ENCODE measurements at regions not wholly inside any gene's neighbourhood (a gene's known extent, or its start where the extent isn't known, plus 50 kb on each side); places are given as distances from the start of the nearest gene placed in this dataset.
"Not testable (repeated sequence)": the region's sequence is repeated elsewhere in the genome, so short reads cannot be mapped to it uniquely, and the experiment has no call there.

GRCh38 chr3:159501029-159501428, 487.6 kb upstream of the IL12A start:
- TF ChIP-seq POLR2A (IDR thresholded peaks at IDR 0.05; ENCODE audit: extremely low read depth, insufficient read length), result no peak
- TF ChIP-seq MAX (IDR thresholded peaks at IDR 0.05; ENCODE audit: low read depth, low read length), result no peak
- no peak for TF ChIP-seq MYC (IDR thresholded peaks at IDR 0.05; ENCODE audit: low read depth, low read length)
- TF ChIP-seq CTCF (IDR thresholded peaks at IDR 0.05; ENCODE audit: low read depth, low read length), result no peak
- no peak overlapping the region for H3K4me3 ChIP-seq (ENCODE audit: low read depth, low read length)
- no peak for DNase-seq (ENCODE audit: low read depth)

GRCh38 chr3:159502986-159503385, 485.6 kb upstream of the IL12A start:
- DNase-seq (ENCODE audit: low read depth), result no peak
- H3K4me3 ChIP-seq (ENCODE audit: low read depth, low read length), result no peak overlapping the region
- no peak for TF ChIP-seq MAX (IDR thresholded peaks at IDR 0.05; ENCODE audit: low read depth, low read length)
- TF ChIP-seq CTCF (IDR thresholded peaks at IDR 0.05; ENCODE audit: low read depth, low read length), result no peak
- no peak for TF ChIP-seq POLR2A (IDR thresholded peaks at IDR 0.05; ENCODE audit: extremely low read depth, insufficient read length)
- TF ChIP-seq MYC (IDR thresholded peaks at IDR 0.05; ENCODE audit: low read depth, low read length), result no peak

GRCh38 chr3:159510988-159511387, 477.6 kb upstream of the IL12A start:
- H3K4me3 ChIP-seq (ENCODE audit: low read depth, low read length); DNase-seq (ENCODE audit: low read depth): not testable (repeated sequence)

- H3K4me3 ChIP-seq (ENCODE audit: low read depth, low read length), result no peak overlapping the region
- DNase-seq (ENCODE audit: low read depth), result no peak
- TF ChIP-seq POLR2A (IDR thresholded peaks at IDR 0.05; ENCODE audit: extremely low read depth, insufficient read length) (no peak), MAX (IDR thresholded peaks at IDR 0.05; ENCODE audit: low read depth, low read length) (no peak), CTCF (IDR thresholded peaks at IDR 0.05; ENCODE audit: low read depth, low read length) (no peak), MYC (IDR thresholded peaks at IDR 0.05; ENCODE audit: low read depth, low read length) (no peak)
These were observed 475.2 kb upstream of the IL12A start for GRCh38 chr3:159513444-159513843.

- TF ChIP-seq MAX (IDR thresholded peaks at IDR 0.05; ENCODE audit: low read depth, low read length) (no peak), MYC (IDR thresholded peaks at IDR 0.05; ENCODE audit: low read depth, low read length) (no peak), POLR2A (IDR thresholded peaks at IDR 0.05; ENCODE audit: extremely low read depth, insufficient read length) (no peak)
- H3K4me3 ChIP-seq (ENCODE audit: low read depth, low read length), result no peak overlapping the region
- DNase-seq (ENCODE audit: low read depth), result no peak
These were observed 474.7 kb upstream of the IL12A start for GRCh38 chr3:159513867-159514380.

GRCh38 chr3:159517105-159517504, 471.5 kb upstream of the IL12A start:
- DNase-seq (ENCODE audit: low read depth), result no peak
- H3K4me3 ChIP-seq (ENCODE audit: low read depth, low read length), result no peak overlapping the region
- no peak for TF ChIP-seq CTCF (IDR thresholded peaks at IDR 0.05; ENCODE audit: low read depth, low read length)
- TF ChIP-seq MYC (IDR thresholded peaks at IDR 0.05; ENCODE audit: low read depth, low read length), result no peak
- TF ChIP-seq MAX (IDR thresholded peaks at IDR 0.05; ENCODE audit: low read depth, low read length), result no peak
- TF ChIP-seq POLR2A (IDR thresholded peaks at IDR 0.05; ENCODE audit: extremely low read depth, insufficient read length), result no peak

- H3K4me3 ChIP-seq (ENCODE audit: low read depth, low read length), result no peak overlapping the region
- no peak for DNase-seq (ENCODE audit: low read depth)
- no peak for TF ChIP-seq MAX (IDR thresholded peaks at IDR 0.05; ENCODE audit: low read depth, low read length)
- TF ChIP-seq CTCF (IDR thresholded peaks at IDR 0.05; ENCODE audit: low read depth, low read length), result no peak
- TF ChIP-seq MYC (IDR thresholded peaks at IDR 0.05; ENCODE audit: low read depth, low read length), result no peak
- TF ChIP-seq POLR2A (IDR thresholded peaks at IDR 0.05; ENCODE audit: extremely low read depth, insufficient read length), result no peak
These were observed 468.0 kb upstream of the IL12A start for GRCh38 chr3:159520638-159521037.

Data from NB4 (cell line).